ENCODE measurements at regions not wholly inside any gene's neighbourhood (a gene's known extent, or its start where the extent isn't known, plus 50 kb on each side); places are given as distances from the start of the nearest gene placed in this dataset.

GRCh38 chr13:69324090-69324886 is 783.3 kb upstream of the ATXN8OS start:
- Histone ChIP-seq H3K4me3 (no peak overlapping the region), H3K36me3 (no peaks in the 10 kb centered on the region), H3K27me3 (no peaks in the 10 kb centered on the region), H3K4me1 (no peaks in the 10 kb centered on the region), H3K9me3 (no peaks in the 10 kb centered on the region), H3K27ac (no peak overlapping the region)
- TF ChIP-seq POLR2A (IDR thresholded peaks at IDR 0.05), result no peak
- TF ChIP-seq CTCF (IDR thresholded peaks at IDR 0.05), result peak in 4 of 12 donors; percentile 8 to 21 (median 14)
- no peak for DNase-seq
- intact Hi-C loops (cut with DNase I), result no loop called here
- ATAC-seq, result no peak
- 5 to 9% (median 7%) methylated on average over 2 of the region's 2 CpGs for WGBS, 4 donors

GRCh38 chr13:69319656-69320055 is 788.0 kb upstream of the ATXN8OS start:
- Histone ChIP-seq H3K36me3 (no peaks in the 10 kb centered on the region), H3K9me3 (no peaks in the 10 kb centered on the region), H3K27ac (no peak overlapping the region), H3K27me3 (no peaks in the 10 kb centered on the region), H3K4me3 (no peak overlapping the region), H3K4me1 (no peaks in the 10 kb centered on the region)
- no peak for DNase-seq
- WGBS, 4 donors, result 73 to 88% (median 81%) methylated on average over 3 of the region's 3 CpGs
- no peak for TF ChIP-seq POLR2A (IDR thresholded peaks at IDR 0.05)
- TF ChIP-seq CTCF (IDR thresholded peaks at IDR 0.05), result no peak
- intact Hi-C loops (cut with DNase I), result no loop called here
- no peak for ATAC-seq

- ATAC-seq (no peak), DNase-seq (no peak)
- no peak for TF ChIP-seq CTCF (IDR thresholded peaks at IDR 0.05)
- no peak for TF ChIP-seq POLR2A (IDR thresholded peaks at IDR 0.05)
- H3K27me3 ChIP-seq, result no peaks in the 10 kb centered on the region
- intact Hi-C loops (cut with DNase I), result no loop called here
- no peaks in the 10 kb centered on the region for H3K36me3 ChIP-seq
- H3K4me1 ChIP-seq, result no peaks in the 10 kb centered on the region
- 76 to 86% (median 80%) methylated on average over 3 of the region's 3 CpGs for WGBS, 4 donors
- no peak overlapping the region for H3K4me3 ChIP-seq
- H3K9me3 ChIP-seq, result no peaks in the 10 kb centered on the region
- H3K27ac ChIP-seq, result no peak overlapping the region
Measured at GRCh38 chr13:69315039-69315438, 792.6 kb upstream of the ATXN8OS start.

- Histone ChIP-seq H3K27me3 (no peaks in the 10 kb centered on the region), H3K27ac (no peak overlapping the region), H3K36me3 (no peaks in the 10 kb centered on the region), H3K9me3 (no peaks in the 10 kb centered on the region), H3K4me1 (no peaks in the 10 kb centered on the region), H3K4me3 (no peak overlapping the region)
- intact Hi-C loops (cut with DNase I), result no loop called here
- no peak for DNase-seq
- 0 to 91% (median 73%) methylated on average over 1 of the region's 1 CpG for WGBS, 4 donors
- TF ChIP-seq CTCF (IDR thresholded peaks at IDR 0.05) (no peak), POLR2A (IDR thresholded peaks at IDR 0.05) (no peak)
- no peak for ATAC-seq
Measured at GRCh38 chr13:69306766-69307165, 800.9 kb upstream of the ATXN8OS start.

Data from heart left ventricle (tissue), 16 donors.